Stomach (tissue), 8 donors: ENCODE measurements at regions not wholly inside any gene's neighbourhood (a gene's known extent, or its start where the extent isn't known, plus 50 kb on each side); places are given as distances from the start of the nearest gene placed in this dataset.
"Not testable (repeated sequence)": the region's sequence is repeated elsewhere in the genome, so short reads cannot be mapped to it uniquely, and the experiment has no call there.

Experiments
- DNase-seq, 2 donors: peaks; one replicate each; pipeline versions ENCODE4 v3.0.0 to v3.0.0-alpha.2; 2013 to 2019
- H3K27ac ChIP-seq, 5 donors: fragments of 200-600 bp in 4 of 5; sonication (generic) in 4 of 5; one replicate each; pipeline ENCODE4 v1.5.1; 2013 to 2019; ENCODE audit warnings: mild to moderate bottlenecking in 1 of 5, moderate library complexity in 1 of 5
- H3K27me3 ChIP-seq, 3 donors: fragments of 200-600 bp; sonication (generic); one replicate each; pipeline ENCODE4 v1.5.1; 2017 to 2019; ENCODE audit warnings: mixed run types in 1 of 3
- H3K36me3 ChIP-seq, 4 donors: fragments of 200-600 bp; sonication (generic); 1 replicate in 3 of 4; 2 replicates in 1 of 4; pipeline ENCODE4 v1.5.1; 2016 to 2019
- H3K4me1 ChIP-seq, 4 donors: fragments of 200-600 bp; sonication (generic); one replicate each; pipeline ENCODE4 v1.5.1; 2016 to 2019
- H3K4me3 ChIP-seq, 4 donors: fragments of 200-600 bp; sonication (generic) in 3 of 4; one replicate each; pipeline ENCODE4 v1.5.1; 2016 to 2019; ENCODE audit warnings: mild to moderate bottlenecking in 1 of 4
- H3K9me3 ChIP-seq, 4 donors: fragments of 200-600 bp; sonication (generic); one replicate each; pipeline ENCODE4 v1.5.1; 2016 to 2019
- EP300 ChIP-seq: sonication (generic); formaldehyde crosslinking; IDR thresholded peaks from one replicate; pipeline ENCODE4 v1.6.1; 2017; ENCODE audit warnings: antibody characterized with exemption
- POLR2A ChIP-seq, 4 donors: fragments of 450-650 bp; IDR thresholded peaks; one replicate each; pipeline ENCODE4 v1.6.1; 2016; ENCODE audit warnings: antibody characterized with exemption in 4 of 4, control low read depth in 2 of 4, mild to moderate bottlenecking in 1 of 4, moderate library complexity in 1 of 4
- POLR2AphosphoS5 ChIP-seq, 3 donors: sonication (generic); formaldehyde crosslinking; IDR thresholded peaks; one replicate each; pipeline ENCODE4 v1.6.1; 2016; ENCODE audit warnings: antibody characterized with exemption in 3 of 3
- WGBS, 5 donors: extraction: QIAGEN DNeasy Blood & Tissue Kit in 3 of 5; methylation state at CpG; one replicate each; pipeline versions ENCODE4 v1.1.5 to v1.1.7; 2013 to 2018; 5-methylcytosine and 5-hydroxymethylcytosine counted together
- intact Hi-C: fragments of 100-400 bp; cut with DNase I; formaldehyde crosslinking; loops from one replicate; pipeline ENCODE4 v1.15.1; 2023; ENCODE audit warnings: low total_unique reads
- TF ChIP-seq, protein P1 (sequence below), 7 experiments: fragments of 450-650 bp in 4 of 7; fragments of 200-600 bp in 3 of 7; sonication (generic) in 3 of 7; IDR thresholded peaks; one replicate each; pipeline ENCODE4 v1.5.1; 2016 to 2019; ENCODE audit warnings: antibody characterized with exemption in 7 of 7, control low read depth in 2 of 7, mild to moderate bottlenecking in 1 of 7
- donor health status: healthy with polysubstance abuse.
- donor health status: Bipolar disorder and iron deficiency.
- donor health status: healthy.

DNA sequence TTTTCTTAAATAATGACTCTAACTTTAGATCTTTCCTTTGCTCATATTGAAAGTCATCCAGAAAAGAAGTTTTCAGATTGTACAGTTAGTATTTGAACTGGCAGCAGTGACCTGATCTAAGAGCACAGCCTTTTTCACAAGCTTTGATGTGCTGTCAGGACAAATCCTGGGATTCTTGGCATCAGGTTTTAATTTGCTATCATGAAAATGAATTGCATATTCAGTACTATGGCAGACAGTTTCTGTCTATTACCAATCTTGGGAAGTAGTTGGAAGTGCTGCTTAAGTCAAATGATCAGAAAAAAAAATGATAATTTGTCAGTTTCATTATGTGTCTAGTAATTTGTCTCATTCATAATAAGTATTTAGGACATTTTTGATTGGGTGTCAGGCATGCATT is 925.6 kb upstream of the ARRDC3 start:
- peaks cover 0 to 15% (median 4%) of the 10 kb centered on the region in 4 donors for H3K4me1 ChIP-seq
- H3K9me3 ChIP-seq: no peaks in the 10 kb centered on the region
- no peak overlapping the region for H3K4me3 ChIP-seq
- H3K27ac ChIP-seq: no peak overlapping the region
- no peaks in the 10 kb centered on the region for H3K27me3 ChIP-seq
- DNase-seq: no peak
- no peaks in the 10 kb centered on the region for H3K36me3 ChIP-seq
- intact Hi-C loops: no loop called here
- no peak for TF ChIP-seq EP300
- TF ChIP-seq POLR2AphosphoS5 (IDR thresholded peaks at IDR 0.05): no peak
- TF ChIP-seq, protein P1, sequence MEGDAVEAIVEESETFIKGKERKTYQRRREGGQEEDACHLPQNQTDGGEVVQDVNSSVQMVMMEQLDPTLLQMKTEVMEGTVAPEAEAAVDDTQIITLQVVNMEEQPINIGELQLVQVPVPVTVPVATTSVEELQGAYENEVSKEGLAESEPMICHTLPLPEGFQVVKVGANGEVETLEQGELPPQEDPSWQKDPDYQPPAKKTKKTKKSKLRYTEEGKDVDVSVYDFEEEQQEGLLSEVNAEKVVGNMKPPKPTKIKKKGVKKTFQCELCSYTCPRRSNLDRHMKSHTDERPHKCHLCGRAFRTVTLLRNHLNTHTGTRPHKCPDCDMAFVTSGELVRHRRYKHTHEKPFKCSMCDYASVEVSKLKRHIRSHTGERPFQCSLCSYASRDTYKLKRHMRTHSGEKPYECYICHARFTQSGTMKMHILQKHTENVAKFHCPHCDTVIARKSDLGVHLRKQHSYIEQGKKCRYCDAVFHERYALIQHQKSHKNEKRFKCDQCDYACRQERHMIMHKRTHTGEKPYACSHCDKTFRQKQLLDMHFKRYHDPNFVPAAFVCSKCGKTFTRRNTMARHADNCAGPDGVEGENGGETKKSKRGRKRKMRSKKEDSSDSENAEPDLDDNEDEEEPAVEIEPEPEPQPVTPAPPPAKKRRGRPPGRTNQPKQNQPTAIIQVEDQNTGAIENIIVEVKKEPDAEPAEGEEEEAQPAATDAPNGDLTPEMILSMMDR (IDR thresholded peaks at IDR 0.05): no peak
- TF ChIP-seq POLR2A (IDR thresholded peaks at IDR 0.05): no peak

- H3K27ac ChIP-seq, H3K4me3 ChIP-seq, H3K36me3 ChIP-seq, intact Hi-C loops, DNase-seq, H3K9me3 ChIP-seq, H3K4me1 ChIP-seq, H3K27me3 ChIP-seq: not testable (repeated sequence)
- WGBS, 5 donors: 89 to 96% (median 92%) methylated on average over 15 of the region's 15 CpGs
These were observed 919.2 kb upstream of the ARRDC3 start for GRCh38 chr5:92302356-92302755.

DNA sequence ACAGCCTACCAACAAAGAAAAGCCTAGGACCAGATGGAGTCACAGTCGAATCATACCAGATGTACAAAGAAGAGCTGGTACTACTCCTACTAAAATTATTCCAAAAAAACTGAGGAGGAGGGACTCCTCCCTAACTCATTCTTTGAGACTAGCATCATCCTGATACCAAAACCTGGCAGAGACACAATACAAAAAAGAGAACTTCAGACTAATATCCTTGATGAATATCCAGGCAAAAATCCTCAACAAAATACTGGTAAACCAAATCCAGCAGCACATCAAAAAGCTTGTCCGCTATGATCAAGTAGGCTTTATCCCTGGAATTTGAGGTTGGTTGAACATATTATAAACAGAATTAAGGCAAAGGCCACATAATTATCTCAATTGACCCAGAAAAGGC is 900.4 kb upstream of the ARRDC3 start:
- no peak overlapping the region for H3K4me3 ChIP-seq
- no peaks in the 10 kb centered on the region for H3K27me3 ChIP-seq
- H3K4me1 ChIP-seq: no peaks in the 10 kb centered on the region
- intact Hi-C loops: no loop called here
- no peak overlapping the region for H3K27ac ChIP-seq
- TF ChIP-seq, protein P1 (IDR thresholded peaks at IDR 0.05): no peak
- no peak for TF ChIP-seq EP300
- no peak for TF ChIP-seq POLR2AphosphoS5 (IDR thresholded peaks at IDR 0.05)
- TF ChIP-seq POLR2A (IDR thresholded peaks at IDR 0.05): no peak
- no peaks in the 10 kb centered on the region for H3K36me3 ChIP-seq
- whole genome bisulfite sequencing, 5 donors: 84 to 97% (median 92%) methylated on average over 2 of the region's 2 CpGs
- no peak for DNase-seq
- H3K9me3 ChIP-seq: peaks cover 0 to 30% (median 17%) of the 10 kb centered on the region in 4 donors

DNA sequence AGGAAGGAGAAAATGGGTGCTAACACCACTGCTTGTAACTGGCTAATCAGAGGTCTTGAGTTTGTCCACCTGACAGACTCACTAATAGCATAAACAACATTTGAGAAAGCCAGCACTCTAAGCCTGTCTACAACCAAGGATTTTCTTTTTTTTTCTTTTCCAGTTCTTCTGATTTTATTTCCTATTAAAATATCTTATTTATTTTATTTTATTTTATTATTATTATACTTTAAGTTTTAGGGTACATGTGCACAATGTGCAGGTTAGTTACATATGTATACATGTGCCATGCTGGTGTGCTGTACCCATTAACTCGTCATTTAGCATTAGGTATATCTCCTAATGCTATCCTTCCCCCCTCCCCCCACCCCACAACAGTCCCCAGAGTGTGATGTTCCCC is 888.6 kb upstream of the ARRDC3 start:
- H3K4me3 ChIP-seq, intact Hi-C loops: not testable (repeated sequence)

GRCh38 chr5:92268343-92268742 is 885.2 kb upstream of the ARRDC3 start:
- intact Hi-C loops: no loop called here
- H3K9me3 ChIP-seq: peaks cover 0 to 4% (median 0%) of the 10 kb centered on the region in 4 donors
- TF ChIP-seq POLR2AphosphoS5 (IDR thresholded peaks at IDR 0.05) (no peak), EP300 (no peak), POLR2A (IDR thresholded peaks at IDR 0.05) (no peak)
- TF ChIP-seq, protein P1 (IDR thresholded peaks at IDR 0.05): no peak
- H3K27me3 ChIP-seq: no peaks in the 10 kb centered on the region
- no peaks in the 10 kb centered on the region for H3K36me3 ChIP-seq
- H3K4me1 ChIP-seq: no peaks in the 10 kb centered on the region
- no peak overlapping the region for H3K27ac ChIP-seq
- no peak for DNase-seq
- H3K4me3 ChIP-seq: no peak overlapping the region
- 72 to 87% (median 85%) methylated on average over 6 of the region's 6 CpGs for WGBS, 5 donors

More for the DNA sequence above, 888.6 kb upstream of the ARRDC3 start:
- not testable (repeated sequence) for H3K27ac ChIP-seq, H3K27me3 ChIP-seq, DNase-seq, H3K4me1 ChIP-seq, H3K36me3 ChIP-seq
- H3K9me3 ChIP-seq: peaks cover 0 to 14% (median 4%) of the 10 kb centered on the region in 4 donors
- WGBS, 5 donors: 38 to 67% (median 57%) methylated on average over 1 of the region's 1 CpG
